Prostate gland (tissue), 2 donors: ENCODE measurements at regions not wholly inside any gene's neighbourhood (a gene's known extent, or its start where the extent isn't known, plus 50 kb on each side); places are given as distances from the start of the nearest gene placed in this dataset.

Experiments used
- DNase-seq: peaks from one replicate; pipeline ENCODE4 v3.0.0-alpha.2; 2019; ENCODE audit warnings: low spot score
- H3K27ac ChIP-seq, 2 donors: fragments of 200-600 bp; sonication (generic); 2 replicates each; pipeline ENCODE4 v1.5.1; 2017 to 2019
- H3K27me3 ChIP-seq: fragments of 200-600 bp; sonication (generic); replicated peaks from 2 replicates; pipeline ENCODE4 v1.5.1; 2019; ENCODE audit not compliant: insufficient read depth
- H3K36me3 ChIP-seq, 2 donors: fragments of 200-600 bp; sonication (generic); 1 replicate in 1 of 2; 2 replicates in 1 of 2; pipeline versions ENCODE4 v1.5.1 to v1.8.1; 2017 to 2019
- H3K4me1 ChIP-seq: fragments of 200-600 bp; sonication (generic); replicated peaks from 2 replicates; pipeline ENCODE4 v1.5.1; 2019
- H3K4me3 ChIP-seq, 2 donors: fragments of 200-600 bp; sonication (generic); 2 replicates each; pipeline ENCODE4 v1.5.1; 2017 to 2019
- H3K9me3 ChIP-seq: fragments of 200-600 bp; sonication (generic); 2 replicates; pipeline ENCODE4 v1.5.1; 2017
- CTCF ChIP-seq, 4 experiments: fragments of 200-600 bp in 2 of 4; fragments of 450-650 bp in 2 of 4; sonication (generic) in 2 of 4; IDR thresholded peaks; 1 replicate in 3 of 4; 2 replicates in 1 of 4; pipeline ENCODE4 v1.5.1; 2016 to 2019; ENCODE audit warnings: antibody characterized with exemption in 4 of 4, mild to moderate bottlenecking in 2 of 4, moderate library complexity in 2 of 4
- POLR2A ChIP-seq: fragments of 450-650 bp; IDR thresholded peaks from one replicate; pipeline ENCODE4 v1.6.1; 2016; ENCODE audit warnings: antibody characterized with exemption, mild to moderate bottlenecking
- POLR2AphosphoS5 ChIP-seq: sonication (generic); formaldehyde crosslinking; IDR thresholded peaks from one replicate; pipeline ENCODE4 v1.6.1; 2017; ENCODE audit warnings: antibody characterized with exemption
- WGBS: methylation state at CpG from one replicate; pipeline ENCODE4 v1.1.5; 2018; 5-methylcytosine and 5-hydroxymethylcytosine counted together
- intact Hi-C: fragments of 100-400 bp; cut with DNase I; formaldehyde crosslinking; loops from one replicate; pipeline ENCODE4 v1.14.2; 2022

GRCh38 chr5:13249854-13250253, 694.6 kb downstream of the DNAH5 start:
- Histone ChIP-seq H3K27me3 (no peaks in the 10 kb centered on the region), H3K4me1 (no peaks in the 10 kb centered on the region), H3K9me3 (no peaks in the 10 kb centered on the region), H3K4me3 (no peak overlapping the region), H3K36me3 (no peaks in the 10 kb centered on the region), H3K27ac (no peak overlapping the region)
- no peak for DNase-seq
- TF ChIP-seq POLR2AphosphoS5 (no peak), POLR2A (no peak), CTCF (IDR thresholded peaks at IDR 0.05) (no peak)
- WGBS = 86% methylated on average over 1 of the region's 1 CpG
- intact Hi-C loops = no loop called here

DNA sequence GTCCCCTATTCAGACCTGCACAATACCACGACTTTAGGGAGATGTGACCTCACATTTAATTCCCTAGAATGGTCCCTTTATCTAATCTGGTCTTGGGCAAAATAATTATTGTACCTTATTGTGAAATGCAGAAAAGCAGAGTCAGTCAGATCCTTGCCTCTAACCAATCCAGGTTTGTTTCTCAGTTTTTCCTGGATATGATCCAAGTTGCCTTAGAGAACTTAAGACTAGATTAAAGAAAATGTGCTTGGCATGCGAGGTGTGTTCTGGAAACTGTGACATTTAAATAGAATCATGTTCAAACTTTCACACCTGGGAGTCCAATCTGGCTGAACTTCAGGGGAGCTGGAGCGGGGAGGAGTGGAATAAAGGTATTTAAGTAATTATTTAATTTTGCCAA, 696.2 kb downstream of the DNAH5 start:
- Histone ChIP-seq H3K36me3 (no peaks in the 10 kb centered on the region), H3K4me1 (no peaks in the 10 kb centered on the region), H3K27me3 (no peaks in the 10 kb centered on the region), H3K9me3 (no peaks in the 10 kb centered on the region), H3K27ac (no peak overlapping the region), H3K4me3 (no peak overlapping the region)
- TF ChIP-seq POLR2A = no peak
- TF ChIP-seq CTCF (IDR thresholded peaks at IDR 0.05) = no peak
- no peak for TF ChIP-seq POLR2AphosphoS5
- intact Hi-C loops = no loop called here
- WGBS = 46% methylated on average over 3 of the region's 3 CpGs
- no peak for DNase-seq

- Histone ChIP-seq H3K36me3 (no peaks in the 10 kb centered on the region), H3K27me3 (no peaks in the 10 kb centered on the region), H3K27ac (no peak overlapping the region), H3K4me1 (no peaks in the 10 kb centered on the region), H3K4me3 (no peak overlapping the region), H3K9me3 (no peaks in the 10 kb centered on the region)
- intact Hi-C loops = no loop called here
- WGBS = 30% methylated on average over 5 of the region's 5 CpGs
- no peak for DNase-seq
- TF ChIP-seq POLR2AphosphoS5 (no peak), CTCF (IDR thresholded peaks at IDR 0.05) (no peak), POLR2A (no peak)
Measured at GRCh38 chr5:13246053-13246452, 698.4 kb downstream of the DNAH5 start.

DNA sequence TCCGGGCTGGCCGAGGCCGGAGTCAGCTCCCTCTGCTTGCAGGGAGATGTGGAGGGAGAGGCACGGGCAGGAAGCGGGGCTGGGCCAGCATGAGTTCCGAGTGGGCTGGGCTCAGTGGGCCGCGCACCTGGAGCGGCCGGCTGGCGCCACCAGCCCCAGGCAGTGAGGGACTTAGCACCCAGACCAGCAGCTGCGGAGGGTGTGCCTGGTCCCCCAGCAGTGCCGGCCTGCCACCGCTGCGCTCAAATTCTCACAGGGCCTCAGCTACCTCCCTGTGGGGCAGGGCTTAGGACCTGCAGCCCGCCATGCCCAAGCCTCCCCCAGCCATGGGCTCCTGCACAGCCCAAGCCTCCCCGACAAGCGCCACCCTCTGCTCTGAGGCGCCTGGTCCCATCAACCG, 700.3 kb downstream of the DNAH5 start:
- no peaks in the 10 kb centered on the region for H3K36me3 ChIP-seq
- no peak overlapping the region for H3K27ac ChIP-seq
- no peaks in the 10 kb centered on the region for H3K9me3 ChIP-seq
- TF ChIP-seq POLR2AphosphoS5 (no peak), POLR2A (no peak), CTCF (IDR thresholded peaks at IDR 0.05) (no peak)
- WGBS = 94% methylated on average over 19 of the region's 20 CpGs
- H3K27me3 ChIP-seq = no peaks in the 10 kb centered on the region
- no peaks in the 10 kb centered on the region for H3K4me1 ChIP-seq
- no peak for DNase-seq
- intact Hi-C loops = no loop called here
- no peak overlapping the region for H3K4me3 ChIP-seq

DNA sequence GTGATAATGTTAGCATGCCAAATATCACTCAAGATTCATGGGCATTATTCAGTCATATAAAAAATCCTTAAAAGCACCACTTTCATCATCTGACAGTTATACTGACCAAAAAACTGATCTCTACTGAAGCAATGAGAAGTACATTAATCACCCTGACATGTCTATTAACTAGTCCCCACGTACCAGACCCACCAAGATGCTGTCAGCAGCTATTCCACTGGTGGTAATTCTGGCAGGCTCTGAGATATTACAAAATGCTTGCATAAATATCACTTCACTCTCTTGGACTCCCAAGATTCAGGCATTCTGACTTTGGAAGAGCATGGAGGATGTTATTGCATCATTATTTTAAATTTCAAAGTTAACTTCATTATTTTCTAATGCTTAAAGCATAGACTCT, 717.0 kb downstream of the DNAH5 start:
- H3K27ac ChIP-seq = no peak overlapping the region
- no peak for TF ChIP-seq POLR2AphosphoS5
- no peak for TF ChIP-seq POLR2A
- TF ChIP-seq CTCF (IDR thresholded peaks at IDR 0.05) = no peak
- no peaks in the 10 kb centered on the region for H3K27me3 ChIP-seq
- 4% methylated on average over 1 of the region's 1 CpG for WGBS
- H3K9me3 ChIP-seq = no peaks in the 10 kb centered on the region
- H3K36me3 ChIP-seq = no peaks in the 10 kb centered on the region
- H3K4me3 ChIP-seq = no peak overlapping the region
- H3K4me1 ChIP-seq = no peaks in the 10 kb centered on the region
- DNase-seq = no peak
- intact Hi-C loops = no loop called here
